ENCODE measurements at regions not wholly inside any gene's neighbourhood (a gene's known extent, or its start where the extent isn't known, plus 50 kb on each side); places are given as distances from the start of the nearest gene placed in this dataset.

DNA sequence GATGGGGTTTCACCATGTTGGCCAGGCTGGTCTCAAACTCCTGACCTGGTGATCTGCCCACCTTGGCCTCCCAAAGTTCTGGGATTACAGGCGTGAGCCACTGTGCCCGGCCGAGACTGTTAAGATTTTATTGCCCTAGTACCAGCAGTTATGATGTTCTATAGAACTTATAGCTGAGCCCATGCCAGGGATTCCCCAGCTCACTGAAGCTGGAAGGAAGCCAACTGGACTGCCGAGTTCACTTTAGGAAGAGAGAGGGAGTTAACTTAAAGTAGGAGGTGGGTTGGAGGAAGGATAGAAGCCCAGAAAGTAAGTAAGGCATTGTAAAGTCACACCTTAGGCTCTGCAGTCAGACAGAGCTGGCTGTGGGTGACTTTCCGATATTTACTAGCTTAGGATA lies 101.1 kb upstream of the BOC start:
- no peak for DNase-seq (ENCODE audit: low read depth in 1 of 2, low spot score in 2 of 2)
- no peak overlapping the region for H2BK12ac ChIP-seq (ENCODE audit: low read depth, low read length)
- H3K23ac ChIP-seq (ENCODE audit: insufficient read length) = no peak overlapping the region
- FAIRE-seq = no peak
- no peak overlapping the region for H2AFZ ChIP-seq (ENCODE audit: low read length)
- no peaks in the 10 kb centered on the region for H3K79me1 ChIP-seq (ENCODE audit: low read depth, low read length)
- TF ChIP-seq TAF7 (optimal IDR thresholded peaks at IDR 0.05; ENCODE audit: borderline replicate concordance, low read depth, low read length) (no peak), BACH1 (IDR thresholded peaks at IDR 0.05; ENCODE audit: low read length) (no peak), SUZ12 (IDR thresholded peaks at IDR 0.05; ENCODE audit: low read length) (no peak), NRF1 (IDR thresholded peaks at IDR 0.05; ENCODE audit: low read depth, low read length) (no peak), KDM5A (IDR thresholded peaks at IDR 0.05; ENCODE audit: low read length) (no peak), HDAC6 (IDR thresholded peaks at IDR 0.05; ENCODE audit: low read depth, low read length) (no peak), SIN3A (conservative IDR thresholded peaks at IDR 0.05 in 1 of 2, IDR thresholded peaks at IDR 0.05 in 1 of 2; ENCODE audit: low read depth in 1 of 2, low read length in 2 of 2) (no peak)
- no peaks in the 10 kb centered on the region for H3K27me3 ChIP-seq (replicated peaks in 1 of 4; ENCODE audit: control insufficient read depth in 3 of 4, extremely low read depth in 1 of 4, insufficient read depth in 3 of 4, low read length in 3 of 4)
- H4K5ac ChIP-seq (ENCODE audit: insufficient read length, low read depth, low read length) = no peak overlapping the region
- H3K9ac ChIP-seq (replicated peaks in 1 of 4; ENCODE audit: extremely low read depth in 1 of 4, low read depth in 3 of 4, low read length in 3 of 4) = no peak overlapping the region
- no peaks in the 10 kb centered on the region for H4K20me1 ChIP-seq (replicated peaks in 1 of 2; ENCODE audit: control insufficient read depth in 1 of 2, insufficient read depth in 2 of 2, low read length in 2 of 2)
- 85% methylated on average over 5 of the region's 5 CpGs; no CpG with 5 or more reads in 1 of the 2 experiments for WGBS, 2 experiments (ENCODE audit: extremely low coverage in 1 of 2, insufficient coverage in 1 of 2, insufficient read length in 1 of 2, insufficient replicate concordance in 2 of 2, low coverage in 1 of 2, low lambda C conversion rate in 2 of 2, missing lambda C conversion rate in 1 of 2)
- no peak overlapping the region for H3K56ac ChIP-seq (replicated peaks; ENCODE audit: insufficient read length, low read depth, low read length)
- no peak overlapping the region for H3K4ac ChIP-seq (replicated peaks; ENCODE audit: insufficient read length, low read depth, low read length)
- no peak overlapping the region for H2BK120ac ChIP-seq (replicated peaks; ENCODE audit: low read depth, low read length)
- no peak overlapping the region for H3K14ac ChIP-seq (ENCODE audit: insufficient read length)
- H3K4me1 ChIP-seq (replicated peaks in 1 of 4; ENCODE audit: control insufficient read depth in 3 of 4, insufficient read depth in 4 of 4, low read length in 3 of 4) = peaks cover 2 to 7% (median 6%) of the 10 kb centered on the region in 4 experiments
- no peaks in the 10 kb centered on the region; the same call in 1 of the 2 replicates for H3K23me2 ChIP-seq (ENCODE audit: low read depth, low read length)
- H3K27ac ChIP-seq (ENCODE audit: low read depth, low read length) = no peak overlapping the region
- H4K91ac ChIP-seq (replicated peaks; ENCODE audit: insufficient read length, low read length) = no peak overlapping the region
- no peak overlapping the region for H2BK5ac ChIP-seq (ENCODE audit: low read depth, low read length)
- POLR2A ChIA-PET (ENCODE audit: partially characterized antibody) = no interaction called here
- no peak overlapping the region for H3K4me2 ChIP-seq (ENCODE audit: insufficient read depth in 1 of 2, low read depth in 2 of 2, low read length in 2 of 2)
- H3K9me3 ChIP-seq (ENCODE audit: insufficient read depth in 2 of 2, low read depth in 1 of 2, low read length in 1 of 2) = no peaks in the 10 kb centered on the region
- no peak overlapping the region for H2AK5ac ChIP-seq (ENCODE audit: low read depth, low read length)
- no peak overlapping the region for H3K18ac ChIP-seq (ENCODE audit: extremely low read depth, low read length)
- H2BK20ac ChIP-seq (ENCODE audit: low read length) = no peak overlapping the region
- no peaks in the 10 kb centered on the region for H3K36me3 ChIP-seq (ENCODE audit: control insufficient read depth in 2 of 4, insufficient read depth in 4 of 4, low read length in 3 of 4)
- CTCF ChIA-PET (ENCODE audit: partially characterized antibody) = interaction anchor here (1.2 to 3.3 kb wide), 2 partner anchors 24 to 178 kb away, joined by 6 to 12 read pairs; no protein-coding TSS in a partner anchor
- no peak overlapping the region for H2BK15ac ChIP-seq (ENCODE audit: low read length)
- H3K79me2 ChIP-seq (ENCODE audit: control insufficient read depth in 1 of 2, insufficient read depth in 2 of 2, low read length in 2 of 2) = no peaks in the 10 kb centered on the region
- no peak overlapping the region for H4K8ac ChIP-seq (ENCODE audit: extremely low read depth, insufficient read depth, low read length)
- H3K4me3 ChIP-seq (ENCODE audit: extremely low read depth in 1 of 4, insufficient read depth in 2 of 4, low read depth in 3 of 4, low read length in 4 of 4) = no peak overlapping the region
